GM13976 (cell line): ENCODE measurements at regions not wholly inside any gene's neighbourhood (a gene's known extent, or its start where the extent isn't known, plus 50 kb on each side); places are given as distances from the start of the nearest gene placed in this dataset.

Source experiments
- DNase-seq: peaks from one replicate; pipeline ENCODE4 v3.0.0; 2012; ENCODE audit warnings: low spot score
- CTCF ChIP-seq: IDR thresholded peaks from 2 replicates; pipeline ENCODE4 v1.5.1; 2012; ENCODE audit warnings: borderline replicate concordance, mild to moderate bottlenecking; ENCODE audit not compliant: insufficient read depth; ENCODE audit errors: extremely low read depth, missing control alignments, control extremely low read depth
- in situ Hi-C: fragments of 300-500 bp; cut with MboI; formaldehyde crosslinking; loops from one replicate; pipeline ENCODE4 v1.12.0; 2022; ENCODE audit warnings: low sequenced_read_pairs, mixed read lengths, inconsistent platforms; ENCODE audit not compliant: unreplicated experiment

DNA sequence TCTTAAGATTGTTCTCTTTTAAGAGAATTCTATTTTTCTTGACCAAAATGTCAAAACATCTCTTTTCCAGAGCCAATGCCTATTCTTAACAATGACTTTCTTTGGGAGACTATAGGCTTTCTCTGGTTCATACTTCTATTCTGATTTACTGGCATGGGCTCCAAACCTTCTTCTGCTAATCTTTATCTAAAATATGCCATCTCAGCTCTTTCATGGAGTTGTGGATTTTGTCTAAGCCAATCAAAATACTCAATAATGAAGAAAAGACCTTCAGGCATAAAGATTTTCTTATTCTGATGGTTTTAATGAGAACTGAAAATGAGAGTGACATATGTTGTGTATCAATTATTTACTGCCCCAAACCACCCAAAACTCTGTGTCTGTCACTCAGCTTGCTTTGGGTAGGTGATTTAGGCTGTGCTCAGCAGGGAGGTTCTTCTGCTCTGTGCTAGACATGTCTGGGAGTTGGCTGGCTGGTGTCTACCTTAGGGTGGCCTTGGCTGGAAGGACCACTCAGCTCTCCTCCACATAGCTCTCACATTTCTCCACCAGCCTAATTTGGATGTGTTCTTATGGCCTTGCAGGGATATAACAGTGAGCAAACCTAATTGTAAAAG lies 270.8 kb downstream of the PRDM2 start:
- in situ Hi-C loops = loop anchor here (25.0 kb wide), 1 partner anchor 308 kb away; no protein-coding TSS in a partner anchor
- no peak for DNase-seq
- no peak for TF ChIP-seq CTCF

DNA sequence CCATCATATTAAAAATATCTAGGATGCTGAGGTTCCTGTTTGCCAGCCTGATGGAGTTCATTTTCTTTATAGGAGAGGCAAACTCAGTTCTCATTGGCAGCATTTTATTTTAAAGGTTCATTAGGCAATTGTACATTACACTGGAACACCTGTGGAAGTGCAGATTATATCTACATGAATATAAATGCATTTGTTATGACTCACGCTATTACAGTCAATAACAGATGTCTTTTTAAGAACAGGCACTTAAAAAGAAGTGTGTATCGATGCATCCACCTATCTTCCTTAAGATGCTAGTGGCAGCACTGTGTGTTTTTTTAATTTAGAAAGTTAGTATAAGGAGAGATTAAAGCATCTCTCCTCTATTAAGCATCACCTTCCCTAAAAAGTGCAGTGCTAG lies 276.5 kb downstream of the PRDM2 start:
- no peak for DNase-seq

DNA sequence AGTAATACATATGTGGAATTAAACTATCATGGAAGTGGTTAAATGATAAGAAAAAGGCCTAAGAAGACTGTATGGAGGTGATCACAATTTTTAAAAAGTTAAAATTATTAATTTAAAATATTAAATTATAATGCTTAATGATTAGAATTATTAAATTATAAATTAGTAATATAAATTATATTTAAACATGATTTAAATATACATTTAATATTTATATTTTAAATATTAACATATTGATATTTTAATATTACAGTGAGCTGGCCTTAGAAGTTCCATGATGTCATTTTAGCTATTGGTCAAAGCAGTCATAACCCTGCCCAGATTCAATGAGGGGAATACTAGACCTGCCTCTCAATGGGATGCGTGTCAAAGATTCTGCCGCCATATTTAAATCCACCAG lies 281.2 kb downstream of the PRDM2 start:
- TF ChIP-seq CTCF = no peak
- in situ Hi-C loops = no loop called here
- DNase-seq = no peak

More for the DNA sequence above, 276.5 kb downstream of the PRDM2 start:
- TF ChIP-seq CTCF = no peak
- in situ Hi-C loops = no loop called here

DNA sequence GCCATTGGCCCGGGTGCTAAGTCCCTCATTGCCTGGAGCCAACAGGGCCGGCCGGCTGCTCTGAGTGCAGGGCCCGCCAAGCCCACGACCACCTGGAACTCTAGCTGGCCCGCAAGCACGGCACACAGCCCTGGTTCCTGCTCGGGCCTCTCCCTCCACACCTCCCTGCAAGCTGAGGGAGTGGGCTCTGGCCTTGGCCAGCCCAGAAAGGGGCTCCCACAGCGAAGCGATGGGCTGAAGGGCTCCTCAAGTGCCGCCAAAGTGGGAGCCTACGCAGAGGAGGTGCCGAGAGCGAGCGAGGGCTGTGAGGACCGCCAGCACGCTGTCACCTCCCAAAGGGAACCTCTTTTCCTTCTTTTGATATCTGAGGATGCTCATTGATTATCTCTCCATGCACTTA lies 283.4 kb downstream of the PRDM2 start:
- no peak for DNase-seq
- no peak for TF ChIP-seq CTCF
- in situ Hi-C loops = no loop called here

DNA sequence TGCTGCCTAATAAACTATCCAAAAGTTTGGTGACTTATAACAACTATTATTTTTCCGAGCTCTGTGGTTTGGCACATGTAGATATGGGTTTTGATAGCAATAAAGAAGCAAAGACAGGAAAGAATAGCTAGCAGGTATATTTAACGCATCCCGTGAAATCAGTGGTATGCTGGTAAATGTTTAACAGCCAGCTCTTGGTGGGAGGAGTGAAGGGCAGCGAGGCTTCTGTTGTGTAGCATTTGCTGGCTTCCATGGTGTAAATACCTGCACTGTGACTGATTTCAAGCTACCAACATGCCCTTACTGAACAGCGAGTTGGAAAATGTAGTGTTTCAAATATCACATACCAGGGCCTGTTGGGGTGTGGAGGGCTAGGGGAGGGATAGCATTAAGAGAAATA lies 291.0 kb downstream of the PRDM2 start:
- no peak for TF ChIP-seq CTCF
- DNase-seq = no peak
- in situ Hi-C loops = no loop called here

- DNase-seq = no peak
- TF ChIP-seq CTCF = no peak
- in situ Hi-C loops = no loop called here
Observed at GRCh38 chr1:13992489-13993285, 292.7 kb downstream of the PRDM2 start.
